ENCODE measurements at regions not wholly inside any gene's neighbourhood (a gene's known extent, or its start where the extent isn't known, plus 50 kb on each side); places are given as distances from the start of the nearest gene placed in this dataset.

DNA sequence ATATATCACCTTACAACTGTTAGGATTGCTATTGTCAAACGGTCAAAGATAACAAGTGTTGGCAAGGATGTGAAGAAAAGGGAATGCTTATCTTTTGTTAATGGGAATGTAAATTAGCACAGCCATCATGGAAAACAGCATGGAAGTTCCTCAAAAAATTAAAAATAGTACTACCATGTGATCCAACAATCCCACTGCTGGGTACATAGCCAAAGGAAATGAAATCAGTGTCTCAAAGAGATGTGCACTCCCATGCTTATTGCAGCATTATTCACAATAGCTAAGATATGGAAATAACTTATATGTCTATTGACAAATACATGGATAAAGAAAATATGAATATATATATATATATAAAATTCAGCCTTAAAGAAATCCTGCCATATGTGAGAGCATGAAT, 274.6 kb downstream of the EDEM1 start:
- Mint-ChIP-seq H3K36me3 (ENCODE audit: insufficient read depth, unreplicated experiment) (no peaks in the 10 kb centered on the region), H3K9me3 (ENCODE audit: low read depth, unreplicated experiment) (no peaks in the 10 kb centered on the region), H3K27ac (ENCODE audit: unreplicated experiment) (no peak overlapping the region), H3K4me1 (ENCODE audit: low read depth, unreplicated experiment) (no peaks in the 10 kb centered on the region), H3K27me3 (ENCODE audit: unreplicated experiment) (peaks cover 9% of the 10 kb centered on the region), H3K4me3 (ENCODE audit: low read depth, unreplicated experiment) (no peak overlapping the region)
- DNase-seq, result no peak
- intact Hi-C loops (cut with micrococcal nuclease; ENCODE audit: unreplicated experiment), result no loop called here
- TF ChIP-seq, protein P1, sequence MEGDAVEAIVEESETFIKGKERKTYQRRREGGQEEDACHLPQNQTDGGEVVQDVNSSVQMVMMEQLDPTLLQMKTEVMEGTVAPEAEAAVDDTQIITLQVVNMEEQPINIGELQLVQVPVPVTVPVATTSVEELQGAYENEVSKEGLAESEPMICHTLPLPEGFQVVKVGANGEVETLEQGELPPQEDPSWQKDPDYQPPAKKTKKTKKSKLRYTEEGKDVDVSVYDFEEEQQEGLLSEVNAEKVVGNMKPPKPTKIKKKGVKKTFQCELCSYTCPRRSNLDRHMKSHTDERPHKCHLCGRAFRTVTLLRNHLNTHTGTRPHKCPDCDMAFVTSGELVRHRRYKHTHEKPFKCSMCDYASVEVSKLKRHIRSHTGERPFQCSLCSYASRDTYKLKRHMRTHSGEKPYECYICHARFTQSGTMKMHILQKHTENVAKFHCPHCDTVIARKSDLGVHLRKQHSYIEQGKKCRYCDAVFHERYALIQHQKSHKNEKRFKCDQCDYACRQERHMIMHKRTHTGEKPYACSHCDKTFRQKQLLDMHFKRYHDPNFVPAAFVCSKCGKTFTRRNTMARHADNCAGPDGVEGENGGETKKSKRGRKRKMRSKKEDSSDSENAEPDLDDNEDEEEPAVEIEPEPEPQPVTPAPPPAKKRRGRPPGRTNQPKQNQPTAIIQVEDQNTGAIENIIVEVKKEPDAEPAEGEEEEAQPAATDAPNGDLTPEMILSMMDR (IDR thresholded peaks at IDR 0.05; ENCODE audit: unreplicated experiment), result no peak
- CTCF ChIA-PET, result no interaction called here
- BruUV-seq (replicated peaks), result no TSS peak

DNA sequence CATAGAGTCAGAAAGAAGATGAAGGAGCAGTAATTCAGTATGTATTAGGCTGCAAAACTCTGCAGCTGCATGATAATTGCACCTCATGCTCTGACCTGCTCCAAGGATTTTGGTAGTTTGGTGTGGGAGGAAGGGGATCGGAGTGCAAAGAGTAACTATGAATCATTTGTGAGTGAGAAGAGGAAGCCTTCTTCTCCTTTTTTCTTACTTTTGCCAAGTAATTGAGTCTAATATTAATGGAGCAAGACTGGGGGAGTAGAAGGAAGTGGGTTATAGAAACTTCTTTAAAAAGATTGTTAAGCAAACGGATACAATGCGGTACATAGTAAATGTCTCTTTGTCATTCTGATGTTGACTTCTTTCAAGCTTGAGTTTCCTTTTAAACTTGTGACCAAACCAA, 276.5 kb downstream of the EDEM1 start:
- no peak overlapping the region for H3K4me3 Mint-ChIP-seq (ENCODE audit: low read depth, unreplicated experiment)
- no peak for DNase-seq
- peaks cover 9% of the 10 kb centered on the region for H3K27me3 Mint-ChIP-seq (ENCODE audit: unreplicated experiment)
- intact Hi-C loops (cut with micrococcal nuclease; ENCODE audit: unreplicated experiment), result no loop called here
- H3K4me1 Mint-ChIP-seq (ENCODE audit: low read depth, unreplicated experiment), result no peaks in the 10 kb centered on the region
- H3K36me3 Mint-ChIP-seq (ENCODE audit: insufficient read depth, unreplicated experiment), result no peaks in the 10 kb centered on the region
- no peaks in the 10 kb centered on the region for H3K9me3 Mint-ChIP-seq (ENCODE audit: low read depth, unreplicated experiment)
- TF ChIP-seq, protein P1 (IDR thresholded peaks at IDR 0.05; ENCODE audit: unreplicated experiment), result no peak
- CTCF ChIA-PET, result no interaction called here
- no TSS peak for BruUV-seq (replicated peaks)
- no peak overlapping the region for H3K27ac Mint-ChIP-seq (ENCODE audit: unreplicated experiment)

DNA sequence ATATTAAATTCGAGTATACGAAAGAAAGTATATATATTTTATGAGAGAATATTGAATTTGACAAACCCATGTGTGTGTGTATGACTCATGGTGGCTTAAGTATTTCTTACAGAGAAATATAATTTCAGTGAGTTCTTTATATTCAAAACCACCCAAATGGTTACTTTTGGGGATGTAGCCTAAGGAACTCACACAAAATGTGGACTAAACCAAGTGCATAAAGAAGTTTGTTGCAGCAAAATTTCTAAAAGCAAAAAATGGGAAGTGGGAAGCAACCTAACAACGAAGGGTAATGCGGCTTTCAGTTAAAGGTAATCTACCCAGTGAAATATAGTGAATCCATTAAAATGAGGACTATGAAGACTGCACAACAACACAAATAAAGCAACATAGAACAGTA, 277.1 kb downstream of the EDEM1 start:
- intact Hi-C loops (cut with micrococcal nuclease; ENCODE audit: unreplicated experiment), result no loop called here
- TF ChIP-seq, protein P1 (IDR thresholded peaks at IDR 0.05; ENCODE audit: unreplicated experiment), result no peak
- CTCF ChIA-PET, result no interaction called here
- no peaks in the 10 kb centered on the region for H3K36me3 Mint-ChIP-seq (ENCODE audit: insufficient read depth, unreplicated experiment)
- H3K9me3 Mint-ChIP-seq (ENCODE audit: low read depth, unreplicated experiment), result peaks cover 2% of the 10 kb centered on the region
- H3K27me3 Mint-ChIP-seq (ENCODE audit: unreplicated experiment), result peaks cover 9% of the 10 kb centered on the region
- H3K27ac Mint-ChIP-seq (ENCODE audit: unreplicated experiment), result no peak overlapping the region
- no peak for DNase-seq
- no peaks in the 10 kb centered on the region for H3K4me1 Mint-ChIP-seq (ENCODE audit: low read depth, unreplicated experiment)
- no TSS peak for BruUV-seq (replicated peaks)
- no peak overlapping the region for H3K4me3 Mint-ChIP-seq (ENCODE audit: low read depth, unreplicated experiment)

DNA sequence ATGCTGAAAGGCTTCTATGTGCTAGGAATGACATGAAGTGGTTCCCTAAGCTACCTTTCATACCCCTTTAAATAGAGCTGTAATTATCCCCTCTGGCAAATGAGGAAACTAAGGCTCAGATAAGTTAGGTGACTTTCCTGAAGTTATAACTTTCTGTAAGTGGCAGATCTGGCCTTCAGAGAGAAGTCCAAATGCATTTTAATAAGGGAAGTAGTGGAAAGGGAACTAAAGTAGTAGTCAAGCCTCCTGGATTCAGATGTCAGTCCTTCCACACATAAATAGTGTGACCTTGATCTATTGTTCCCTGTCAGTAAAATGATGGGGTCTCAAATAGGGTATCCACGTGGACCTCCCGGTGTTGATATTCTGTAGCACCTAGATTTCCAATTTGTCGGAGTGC, 277.7 kb downstream of the EDEM1 start:
- intact Hi-C loops (cut with micrococcal nuclease; ENCODE audit: unreplicated experiment), result no loop called here
- DNase-seq, result no peak
- Mint-ChIP-seq H3K36me3 (ENCODE audit: insufficient read depth, unreplicated experiment) (no peaks in the 10 kb centered on the region), H3K27me3 (ENCODE audit: unreplicated experiment) (peaks cover 9% of the 10 kb centered on the region), H3K9me3 (ENCODE audit: low read depth, unreplicated experiment) (peaks cover 3% of the 10 kb centered on the region), H3K4me3 (ENCODE audit: low read depth, unreplicated experiment) (no peak overlapping the region), H3K27ac (ENCODE audit: unreplicated experiment) (no peak overlapping the region), H3K4me1 (ENCODE audit: low read depth, unreplicated experiment) (no peaks in the 10 kb centered on the region)
- CTCF ChIA-PET, result no interaction called here
- TF ChIP-seq, protein P1 (IDR thresholded peaks at IDR 0.05; ENCODE audit: unreplicated experiment), result no peak
- no TSS peak for BruUV-seq (replicated peaks)

DNA sequence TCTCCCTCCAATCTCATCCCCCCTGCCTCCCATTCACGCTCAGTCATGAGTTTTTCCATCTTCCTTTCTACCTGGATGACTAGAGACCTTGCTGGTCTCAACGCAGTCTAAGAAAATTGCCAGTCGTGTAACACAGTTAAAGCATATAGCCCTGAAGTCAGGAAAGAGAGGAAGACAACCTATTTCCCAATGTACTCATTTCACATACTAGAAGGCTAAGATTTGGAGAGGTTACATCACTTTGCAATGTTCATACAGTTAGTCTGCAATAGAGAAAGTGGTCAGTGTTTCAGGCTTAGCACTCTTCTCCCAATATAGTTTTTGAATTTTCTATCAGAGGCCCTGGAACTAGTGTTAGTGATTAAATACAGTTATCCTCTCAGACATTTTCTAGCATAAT, 278.6 kb downstream of the EDEM1 start:
- Mint-ChIP-seq H3K27ac (ENCODE audit: unreplicated experiment) (no peak overlapping the region), H3K36me3 (ENCODE audit: insufficient read depth, unreplicated experiment) (no peaks in the 10 kb centered on the region), H3K4me3 (ENCODE audit: low read depth, unreplicated experiment) (no peak overlapping the region), H3K4me1 (ENCODE audit: low read depth, unreplicated experiment) (no peaks in the 10 kb centered on the region), H3K27me3 (ENCODE audit: unreplicated experiment) (peaks cover 9% of the 10 kb centered on the region), H3K9me3 (ENCODE audit: low read depth, unreplicated experiment) (peaks cover 3% of the 10 kb centered on the region)
- TF ChIP-seq, protein P1 (IDR thresholded peaks at IDR 0.05; ENCODE audit: unreplicated experiment), result no peak
- BruUV-seq (replicated peaks), result no TSS peak
- DNase-seq, result no peak
- intact Hi-C loops (cut with micrococcal nuclease; ENCODE audit: unreplicated experiment), result no loop called here
- CTCF ChIA-PET, result no interaction called here

All from Calu3 (cell line).